Esophagus squamous epithelium (tissue), 4 donors: ENCODE measurements at regions not wholly inside any gene's neighbourhood (a gene's known extent, or its start where the extent isn't known, plus 50 kb on each side); places are given as distances from the start of the nearest gene placed in this dataset.

Experiments
- POLR2A ChIP-seq, 4 donors: fragments of 450-650 bp; IDR thresholded peaks; one replicate each; pipeline ENCODE4 v1.6.1; 2017; ENCODE audit warnings: antibody characterized with exemption in 4 of 4, mild to moderate bottlenecking in 4 of 4, moderate library complexity in 3 of 4
- TF ChIP-seq, protein P1 (sequence below), 6 experiments: fragments of 450-650 bp in 4 of 6; fragments of 200-600 bp in 2 of 6; sonication (generic) in 2 of 6; IDR thresholded peaks; one replicate each; pipeline ENCODE4 v1.5.1; 2016 to 2019; ENCODE audit warnings: antibody characterized with exemption in 6 of 6, mild to moderate bottlenecking in 4 of 6, moderate library complexity in 4 of 6

DNA sequence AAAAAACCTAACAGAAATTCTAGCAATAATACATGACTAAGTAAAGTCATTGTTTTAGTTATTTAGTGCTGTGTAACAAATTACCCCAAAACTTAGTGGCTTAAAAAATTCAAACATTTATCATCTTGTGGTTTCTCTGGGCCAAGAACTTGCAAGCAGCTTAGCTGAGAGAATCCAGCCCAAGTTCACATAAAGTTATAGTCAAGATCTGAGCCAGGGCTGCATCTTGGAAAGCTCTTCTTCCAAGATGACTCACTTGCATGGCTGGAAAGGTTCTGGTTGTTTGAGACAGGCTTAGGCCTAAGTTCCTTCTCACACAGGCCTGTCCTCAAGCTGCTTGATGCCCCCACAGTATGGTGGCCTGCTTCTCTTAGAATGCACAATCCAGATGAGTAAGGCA is 217.8 kb upstream of the TSHZ2 start:
- TF ChIP-seq, protein P1, sequence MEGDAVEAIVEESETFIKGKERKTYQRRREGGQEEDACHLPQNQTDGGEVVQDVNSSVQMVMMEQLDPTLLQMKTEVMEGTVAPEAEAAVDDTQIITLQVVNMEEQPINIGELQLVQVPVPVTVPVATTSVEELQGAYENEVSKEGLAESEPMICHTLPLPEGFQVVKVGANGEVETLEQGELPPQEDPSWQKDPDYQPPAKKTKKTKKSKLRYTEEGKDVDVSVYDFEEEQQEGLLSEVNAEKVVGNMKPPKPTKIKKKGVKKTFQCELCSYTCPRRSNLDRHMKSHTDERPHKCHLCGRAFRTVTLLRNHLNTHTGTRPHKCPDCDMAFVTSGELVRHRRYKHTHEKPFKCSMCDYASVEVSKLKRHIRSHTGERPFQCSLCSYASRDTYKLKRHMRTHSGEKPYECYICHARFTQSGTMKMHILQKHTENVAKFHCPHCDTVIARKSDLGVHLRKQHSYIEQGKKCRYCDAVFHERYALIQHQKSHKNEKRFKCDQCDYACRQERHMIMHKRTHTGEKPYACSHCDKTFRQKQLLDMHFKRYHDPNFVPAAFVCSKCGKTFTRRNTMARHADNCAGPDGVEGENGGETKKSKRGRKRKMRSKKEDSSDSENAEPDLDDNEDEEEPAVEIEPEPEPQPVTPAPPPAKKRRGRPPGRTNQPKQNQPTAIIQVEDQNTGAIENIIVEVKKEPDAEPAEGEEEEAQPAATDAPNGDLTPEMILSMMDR (IDR thresholded peaks at IDR 0.05), result no peak
- no peak for TF ChIP-seq POLR2A (IDR thresholded peaks at IDR 0.05)
